Left lobe of liver (tissue), 2 donors: ENCODE measurements at regions not wholly inside any gene's neighbourhood (a gene's known extent, or its start where the extent isn't known, plus 50 kb on each side); places are given as distances from the start of the nearest gene placed in this dataset.

ENCODE experiments used
- ATAC-seq: fragments of 200-7000 bp; cut with Tn5 transposase; one replicate; pipeline ENCODE4 v1.9.1; 2020; ENCODE audit warnings: mild to moderate bottlenecking, moderate library complexity
- DNase-seq: peaks from one replicate; pipeline ENCODE4 v3.0.0-alpha.2; 2020; ENCODE audit warnings: low spot score
- donor health status: DM: no; HTN: no; CAD: no; lungs with moderate emphysema.
- donor health status: DM: no; HTN: yes; CAD: no.

- no peak for ATAC-seq
- DNase-seq, result no peak
These were observed 731.3 kb upstream of the NRSN1 start for GRCh38 chr6:23394681-23395080.

GRCh38 chr6:23395381-23395780 is 730.6 kb upstream of the NRSN1 start:
- no peak for DNase-seq
- ATAC-seq, result no peak

- no peak for ATAC-seq
- no peak for DNase-seq
These were observed 729.1 kb upstream of the NRSN1 start for GRCh38 chr6:23396949-23397348.

GRCh38 chr6:23403460-23403859 is 722.6 kb upstream of the NRSN1 start:
- ATAC-seq, result no peak
- no peak for DNase-seq

GRCh38 chr6:23409531-23409930 is 716.5 kb upstream of the NRSN1 start:
- DNase-seq (no peak), ATAC-seq (no peak)

- DNase-seq, result no peak
- ATAC-seq, result no peak
These were observed 715.6 kb upstream of the NRSN1 start for GRCh38 chr6:23410439-23410838.

GRCh38 chr6:23412770-23413169 is 713.2 kb upstream of the NRSN1 start:
- ATAC-seq (no peak), DNase-seq (no peak)

- ATAC-seq (peak; percentile 72), DNase-seq (no peak)
These were observed 712.5 kb upstream of the NRSN1 start for GRCh38 chr6:23413327-23414050.

GRCh38 chr6:23414051-23414445 is 712.0 kb upstream of the NRSN1 start:
- ATAC-seq (peak; percentile 82), DNase-seq (no peak)

GRCh38 chr6:23414922-23415321 is 711.1 kb upstream of the NRSN1 start:
- DNase-seq (no peak), ATAC-seq (no peak)

- ATAC-seq, result no peak
- no peak for DNase-seq
These were observed 710.1 kb upstream of the NRSN1 start for GRCh38 chr6:23415819-23416427.

GRCh38 chr6:23417133-23417532 is 708.9 kb upstream of the NRSN1 start:
- ATAC-seq (no peak), DNase-seq (no peak)

- ATAC-seq (no peak), DNase-seq (no peak)
These were observed 707.9 kb upstream of the NRSN1 start for GRCh38 chr6:23418095-23418494.

- ATAC-seq (no peak), DNase-seq (no peak)
These were observed 707.0 kb upstream of the NRSN1 start for GRCh38 chr6:23419046-23419445.

- no peak for DNase-seq
- no peak for ATAC-seq
These were observed 705.2 kb upstream of the NRSN1 start for GRCh38 chr6:23420659-23421350.

GRCh38 chr6:23424584-23424983 is 701.4 kb upstream of the NRSN1 start:
- DNase-seq (no peak), ATAC-seq (no peak)

- ATAC-seq (peak; percentile 44), DNase-seq (no peak)
These were observed 690.9 kb upstream of the NRSN1 start for GRCh38 chr6:23435126-23435525.

- ATAC-seq (peak; percentile 94), DNase-seq (no peak)
These were observed 690.2 kb upstream of the NRSN1 start for GRCh38 chr6:23435798-23436197.

GRCh38 chr6:23441808-23442461 is 684.1 kb upstream of the NRSN1 start:
- DNase-seq (no peak), ATAC-seq (no peak)

GRCh38 chr6:23445157-23445710 is 680.8 kb upstream of the NRSN1 start:
- DNase-seq (no peak), ATAC-seq (no peak)

GRCh38 chr6:23446469-23446967 is 679.5 kb upstream of the NRSN1 start:
- ATAC-seq (peak; percentile 83), DNase-seq (no peak)
